Smooth muscle cell (in vitro differentiated cells): ENCODE measurements at regions not wholly inside any gene's neighbourhood (a gene's known extent, or its start where the extent isn't known, plus 50 kb on each side); places are given as distances from the start of the nearest gene placed in this dataset.

Source experiments
- DNase-seq: peaks from one replicate; lab custom pipeline; 2025; ENCODE audit not compliant: unreplicated experiment; lab: John Stamatoyannopoulos, UW
- H2AFZ ChIP-seq: fragments of 200-600 bp; sonication (generic); 2 replicates; pipeline ENCODE4 v1.6.0; 2016; ENCODE audit warnings: antibody characterized with exemption, low read depth, mild to moderate bottlenecking
- H3F3A ChIP-seq: fragments of 200-600 bp; sonication (generic); 2 replicates; pipeline ENCODE4 v1.6.0; 2017; ENCODE audit warnings: antibody characterized with exemption, low read depth
- H3K27ac ChIP-seq: fragments of 200-600 bp; sonication (generic); 2 replicates; pipeline ENCODE4 v1.5.1; 2016; ENCODE audit warnings: low read depth, mild to moderate bottlenecking
- H3K27me3 ChIP-seq: fragments of 200-600 bp; sonication (generic); 2 replicates; pipeline ENCODE4 v1.6.1; 2016; ENCODE audit warnings: low read depth, mild to moderate bottlenecking
- H3K36me3 ChIP-seq: fragments of 200-600 bp; sonication (generic); 2 replicates; pipeline ENCODE4 v1.5.1; 2016; ENCODE audit warnings: low read depth
- H3K4me1 ChIP-seq: fragments of 200-600 bp; sonication (generic); 2 replicates; pipeline ENCODE4 v1.5.1; 2016; ENCODE audit warnings: low read depth
- H3K4me2 ChIP-seq: fragments of 200-600 bp; sonication (generic); 2 replicates; pipeline ENCODE4 v1.6.0; 2016; ENCODE audit warnings: mild to moderate bottlenecking
- H3K4me3 ChIP-seq: fragments of 200-600 bp; sonication (generic); 2 replicates; pipeline ENCODE4 v1.5.1; 2016; ENCODE audit warnings: mild to moderate bottlenecking
- H3K79me2 ChIP-seq: fragments of 200-600 bp; sonication (generic); 2 replicates; pipeline ENCODE4 v1.6.0; 2016; ENCODE audit warnings: low read depth, mild to moderate bottlenecking
- H3K9ac ChIP-seq: fragments of 200-600 bp; sonication (generic); 2 replicates; pipeline ENCODE4 v1.6.0; 2016; ENCODE audit warnings: low read depth
- H3K9me3 ChIP-seq: fragments of 200-600 bp; sonication (generic); replicated peaks from 2 replicates; pipeline ENCODE4 v1.5.1; 2016; ENCODE audit warnings: low read depth
- H4K20me1 ChIP-seq: fragments of 200-600 bp; sonication (generic); 2 replicates; pipeline ENCODE4 v1.6.0; 2016; ENCODE audit warnings: low read depth
- CTCF ChIP-seq: fragments of 200-600 bp; sonication (generic); IDR thresholded peaks from 2 replicates; pipeline ENCODE4 v1.5.1; 2017; ENCODE audit warnings: borderline replicate concordance, mild to moderate bottlenecking, antibody characterized with exemption; ENCODE audit not compliant: insufficient read depth, poor library complexity, severe bottlenecking
- WGBS: methylation state at CpG from one replicate; pipeline ENCODE4 v1.1.7; 2016; ENCODE audit warnings: low lambda C conversion rate; 5-methylcytosine and 5-hydroxymethylcytosine counted together

GRCh38 chr9:16348531-16348930 is 521.9 kb downstream of the BNC2 start:
- DNase-seq: no peak
- Histone ChIP-seq H3K36me3 (no peaks in the 10 kb centered on the region), H3K4me3 (no peak overlapping the region), H3K4me2 (peak overlapping the region; percentile 0), H3K9me3 (no peaks in the 10 kb centered on the region), H3K4me1 (peaks cover 15% of the 10 kb centered on the region), H3F3A (no peaks in the 10 kb centered on the region), H3K27me3 (no peaks in the 10 kb centered on the region), H3K79me2 (no peaks in the 10 kb centered on the region), H2AFZ (no peak overlapping the region), H3K27ac (no peak overlapping the region), H3K9ac (no peak overlapping the region), H4K20me1 (no peaks in the 10 kb centered on the region)
- no peak for TF ChIP-seq CTCF
- 30% methylated on average over 4 of the region's 4 CpGs for WGBS

- no peak overlapping the region for H3K4me3 ChIP-seq
- H3K9ac ChIP-seq: no peak overlapping the region
- H3K79me2 ChIP-seq: no peaks in the 10 kb centered on the region
- no peaks in the 10 kb centered on the region for H3K4me1 ChIP-seq
- no peak overlapping the region for H2AFZ ChIP-seq
- H3K36me3 ChIP-seq: no peaks in the 10 kb centered on the region
- H3F3A ChIP-seq: no peaks in the 10 kb centered on the region
- H3K27ac ChIP-seq: no peak overlapping the region
- H3K9me3 ChIP-seq: no peaks in the 10 kb centered on the region
- H3K27me3 ChIP-seq: no peaks in the 10 kb centered on the region
- 70% methylated on average over 1 of the region's 1 CpG for WGBS
- H4K20me1 ChIP-seq: no peaks in the 10 kb centered on the region
- no peak for DNase-seq
- H3K4me2 ChIP-seq: no peak overlapping the region
- TF ChIP-seq CTCF: no peak
Measured at GRCh38 chr9:16352251-16352650, 518.2 kb downstream of the BNC2 start.

DNA sequence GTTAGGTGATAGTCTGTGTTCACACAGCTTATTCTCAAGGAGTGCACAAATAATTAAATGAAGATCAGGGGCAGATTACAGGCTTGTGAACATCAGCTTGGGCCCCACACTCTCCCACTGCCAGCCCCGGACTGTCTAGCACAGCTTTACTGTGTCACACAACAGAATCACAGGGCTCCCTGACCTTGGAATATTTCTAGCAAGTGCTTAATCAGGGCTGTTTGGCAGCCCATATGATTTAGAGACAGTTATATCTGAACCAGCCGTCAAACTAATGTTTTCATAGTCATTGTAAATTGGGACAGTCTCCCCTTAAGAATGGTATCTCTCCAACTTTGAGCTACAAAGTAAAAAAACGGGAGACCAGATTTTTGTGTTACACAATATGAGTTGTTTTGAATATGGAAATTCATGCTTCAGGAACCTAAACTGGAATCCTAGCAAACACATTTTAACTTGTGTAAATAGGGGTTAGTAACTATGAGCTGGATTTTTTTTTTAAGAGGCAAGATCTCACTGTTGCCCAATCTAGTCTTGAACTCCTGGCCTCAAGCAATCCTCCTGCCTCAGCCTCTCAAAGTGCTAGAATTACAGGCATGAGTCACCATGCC is 517.6 kb downstream of the BNC2 start:
- no peaks in the 10 kb centered on the region for H3K9me3 ChIP-seq
- no peaks in the 10 kb centered on the region for H3K27me3 ChIP-seq
- TF ChIP-seq CTCF: no peak
- no peaks in the 10 kb centered on the region for H3K4me1 ChIP-seq
- no peak overlapping the region for H3K4me3 ChIP-seq
- 65% methylated on average over 3 of the region's 3 CpGs for whole genome bisulfite sequencing
- no peaks in the 10 kb centered on the region for H4K20me1 ChIP-seq
- no peak overlapping the region for H2AFZ ChIP-seq
- DNase-seq: no peak
- no peak overlapping the region for H3K4me2 ChIP-seq
- H3K9ac ChIP-seq: no peak overlapping the region
- no peaks in the 10 kb centered on the region for H3K79me2 ChIP-seq
- H3F3A ChIP-seq: no peaks in the 10 kb centered on the region
- H3K36me3 ChIP-seq: no peaks in the 10 kb centered on the region
- H3K27ac ChIP-seq: no peak overlapping the region

DNA sequence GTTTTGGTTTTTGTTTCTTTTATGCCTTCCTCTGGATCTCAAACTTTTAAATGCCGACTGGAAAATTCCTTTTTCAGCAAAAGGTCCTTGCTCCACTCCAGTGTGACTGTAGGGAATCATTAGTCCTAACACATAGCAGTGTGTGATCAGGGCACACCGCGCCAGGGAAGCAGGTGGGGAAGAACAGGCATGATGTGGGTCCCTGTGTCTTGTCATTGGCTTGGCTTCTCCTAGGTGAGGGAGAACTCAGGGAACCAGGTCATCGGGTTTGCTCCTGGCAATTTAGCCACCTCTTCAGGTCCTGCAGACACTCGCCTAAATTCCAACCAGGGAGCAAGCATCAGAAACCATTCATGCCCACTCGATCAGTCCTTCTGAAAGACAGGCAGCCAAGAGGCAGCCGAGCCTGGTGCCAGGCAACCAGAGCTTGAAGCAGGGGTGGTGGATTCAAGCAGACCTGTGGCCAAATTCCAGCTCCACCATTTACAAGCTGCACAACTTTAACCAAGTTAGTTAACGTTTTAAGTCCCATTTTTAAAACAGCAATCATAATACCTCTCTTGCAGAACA is 514.2 kb downstream of the BNC2 start:
- Histone ChIP-seq H3K36me3 (no peaks in the 10 kb centered on the region), H3K9ac (no peak overlapping the region), H3K79me2 (no peaks in the 10 kb centered on the region), H3K4me1 (no peaks in the 10 kb centered on the region), H3K27me3 (no peaks in the 10 kb centered on the region), H3K9me3 (no peaks in the 10 kb centered on the region), H4K20me1 (no peaks in the 10 kb centered on the region), H3K27ac (no peak overlapping the region), H3F3A (no peaks in the 10 kb centered on the region), H3K4me2 (no peak overlapping the region), H2AFZ (no peak overlapping the region), H3K4me3 (no peak overlapping the region)
- TF ChIP-seq CTCF: no peak
- no peak for DNase-seq
- 89% methylated on average over 8 of the region's 8 CpGs for WGBS
